ENCODE measurements at regions not wholly inside any gene's neighbourhood (a gene's known extent, or its start where the extent isn't known, plus 50 kb on each side); places are given as distances from the start of the nearest gene placed in this dataset.

DNA sequence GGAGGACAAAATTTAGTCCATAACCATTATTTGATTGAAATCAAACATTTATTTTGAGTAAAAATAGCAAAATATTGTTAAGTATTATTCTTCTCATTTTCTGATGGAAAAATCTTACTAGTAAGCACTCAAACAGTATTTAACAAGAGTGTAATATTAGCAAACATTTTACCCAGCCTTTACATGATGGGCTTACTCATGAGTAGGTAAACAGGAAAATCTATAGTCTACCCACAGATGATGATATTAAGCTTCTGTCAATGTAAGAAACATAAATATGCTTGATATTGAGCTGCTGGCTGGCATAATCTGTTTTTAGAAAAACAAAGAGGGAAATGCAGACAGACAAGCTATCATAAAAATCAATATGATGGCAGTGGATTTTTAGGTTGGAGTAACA is 418.5 kb upstream of the COX7C start:
- intact Hi-C loops (cut with micrococcal nuclease; ENCODE audit: unreplicated experiment), result no loop called here
- ChIA-PET POLR2A (no interaction called here), SMC1A (ENCODE audit: uncharacterized antibody, unreplicated experiment) (interaction anchor here (0.6 kb wide), 1 partner anchor 10 kb away, joined by 3 read pairs; no protein-coding TSS in a partner anchor), RAD21 (ENCODE audit: unreplicated experiment) (no interaction called here), CTCF (no interaction called here)
- no peak overlapping the region for H3K27ac ChIP-seq (ENCODE audit: control insufficient read depth, insufficient read depth)
- no peak overlapping the region for H2AFZ ChIP-seq (ENCODE audit: control insufficient read depth, low read depth, low read length)
- H3K9me3 ChIP-seq (replicated peaks; ENCODE audit: control insufficient read depth, insufficient read depth, low read length), result no peaks in the 10 kb centered on the region
- no peaks in the 10 kb centered on the region for H3K4me1 ChIP-seq (ENCODE audit: control insufficient read depth, insufficient read depth, low read length)
- no TSS peak for BruUV-seq (replicated peaks)
- no peak overlapping the region for H3K4me2 ChIP-seq (ENCODE audit: control insufficient read depth, insufficient read depth)
- no peaks in the 10 kb centered on the region for H3K79me2 ChIP-seq (ENCODE audit: control insufficient read depth, insufficient read depth, low read length)
- H3K4me3 ChIP-seq, result no peak overlapping the region
- no peak overlapping the region for H3K9ac ChIP-seq (ENCODE audit: control insufficient read depth, insufficient read depth, low read length)
- in situ Hi-C loops (cut with MboI), result no loop called here
- TF ChIP-seq, protein P1, sequence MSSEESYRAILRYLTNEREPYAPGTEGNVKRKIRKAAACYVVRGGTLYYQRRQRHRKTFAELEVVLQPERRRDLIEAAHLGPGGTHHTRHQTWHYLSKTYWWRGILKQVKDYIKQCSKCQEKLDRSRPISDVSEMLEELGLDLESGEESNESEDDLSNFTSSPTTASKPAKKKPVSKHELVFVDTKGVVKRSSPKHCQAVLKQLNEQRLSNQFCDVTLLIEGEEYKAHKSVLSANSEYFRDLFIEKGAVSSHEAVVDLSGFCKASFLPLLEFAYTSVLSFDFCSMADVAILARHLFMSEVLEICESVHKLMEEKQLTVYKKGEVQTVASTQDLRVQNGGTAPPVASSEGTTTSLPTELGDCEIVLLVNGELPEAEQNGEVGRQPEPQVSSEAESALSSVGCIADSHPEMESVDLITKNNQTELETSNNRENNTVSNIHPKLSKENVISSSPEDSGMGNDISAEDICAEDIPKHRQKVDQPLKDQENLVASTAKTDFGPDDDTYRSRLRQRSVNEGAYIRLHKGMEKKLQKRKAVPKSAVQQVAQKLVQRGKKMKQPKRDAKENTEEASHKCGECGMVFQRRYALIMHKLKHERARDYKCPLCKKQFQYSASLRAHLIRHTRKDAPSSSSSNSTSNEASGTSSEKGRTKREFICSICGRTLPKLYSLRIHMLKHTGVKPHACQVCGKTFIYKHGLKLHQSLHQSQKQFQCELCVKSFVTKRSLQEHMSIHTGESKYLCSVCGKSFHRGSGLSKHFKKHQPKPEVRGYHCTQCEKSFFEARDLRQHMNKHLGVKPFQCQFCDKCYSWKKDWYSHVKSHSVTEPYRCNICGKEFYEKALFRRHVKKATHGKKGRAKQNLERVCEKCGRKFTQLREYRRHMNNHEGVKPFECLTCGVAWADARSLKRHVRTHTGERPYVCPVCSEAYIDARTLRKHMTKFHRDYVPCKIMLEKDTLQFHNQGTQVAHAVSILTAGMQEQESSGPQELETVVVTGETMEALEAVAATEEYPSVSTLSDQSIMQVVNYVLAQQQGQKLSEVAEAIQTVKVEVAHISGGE (CRISPR knock-in tag; IDR thresholded peaks at IDR 0.05), result no peak
- TF ChIP-seq, protein P2, sequence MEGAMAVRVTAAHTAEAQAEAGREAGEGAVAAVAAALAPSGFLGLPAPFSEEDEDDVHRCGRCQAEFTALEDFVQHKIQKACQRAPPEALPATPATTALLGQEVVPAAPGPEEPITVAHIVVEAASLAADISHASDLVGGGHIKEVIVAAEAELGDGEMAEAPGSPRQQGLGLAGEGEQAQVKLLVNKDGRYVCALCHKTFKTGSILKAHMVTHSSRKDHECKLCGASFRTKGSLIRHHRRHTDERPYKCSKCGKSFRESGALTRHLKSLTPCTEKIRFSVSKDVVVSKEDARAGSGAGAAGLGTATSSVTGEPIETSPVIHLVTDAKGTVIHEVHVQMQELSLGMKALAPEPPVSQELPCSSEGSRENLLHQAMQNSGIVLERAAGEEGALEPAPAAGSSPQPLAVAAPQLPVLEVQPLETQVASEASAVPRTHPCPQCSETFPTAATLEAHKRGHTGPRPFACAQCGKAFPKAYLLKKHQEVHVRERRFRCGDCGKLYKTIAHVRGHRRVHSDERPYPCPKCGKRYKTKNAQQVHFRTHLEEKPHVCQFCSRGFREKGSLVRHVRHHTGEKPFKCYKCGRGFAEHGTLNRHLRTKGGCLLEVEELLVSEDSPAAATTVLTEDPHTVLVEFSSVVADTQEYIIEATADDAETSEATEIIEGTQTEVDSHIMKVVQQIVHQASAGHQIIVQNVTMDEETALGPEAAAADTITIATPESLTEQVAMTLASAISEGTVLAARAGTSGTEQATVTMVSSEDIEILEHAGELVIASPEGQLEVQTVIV (IDR thresholded peaks at IDR 0.05; ENCODE audit: borderline replicate concordance, partially characterized antibody), result no peak
- TF ChIP-seq PAX8 (IDR thresholded peaks at IDR 0.05) (no peak), CHD2 (IDR thresholded peaks at IDR 0.05; ENCODE audit: borderline replicate concordance, low read depth, low read length) (no peak), RBBP5 (conservative IDR thresholded peaks at IDR 0.05) (no peak)
- FAIRE-seq (no peak), ATAC-seq (no peak), DNase-seq (ENCODE audit: low read depth, low spot score) (no peak)
- H3K36me3 ChIP-seq (ENCODE audit: control insufficient read depth in 2 of 2, insufficient read depth in 2 of 2, low read length in 1 of 2), result no peaks in the 10 kb centered on the region
- no peaks in the 10 kb centered on the region for H3K27me3 ChIP-seq (replicated peaks in 1 of 2; ENCODE audit: control insufficient read depth in 2 of 2, insufficient read depth in 2 of 2, low read length in 1 of 2)
- no peaks in the 10 kb centered on the region for H4K20me1 ChIP-seq (ENCODE audit: control insufficient read depth, insufficient read depth)
